ENCODE measurements at regions not wholly inside any gene's neighbourhood (a gene's known extent, or its start where the extent isn't known, plus 50 kb on each side); places are given as distances from the start of the nearest gene placed in this dataset.

GRCh38 chr2:156017341-156017885 is 315.1 kb downstream of the NR4A2 start:
- no peaks in the 10 kb centered on the region for H3K36me3 ChIP-seq
- no peak overlapping the region for H3K4me3 ChIP-seq
- TF ChIP-seq POLR2A (IDR thresholded peaks at IDR 0.05) (no peak), EP300 (IDR thresholded peaks at IDR 0.05) (no peak), CTCF (IDR thresholded peaks at IDR 0.05) (no peak)
- H3K27ac ChIP-seq: no peak overlapping the region
- H3K4me1 ChIP-seq (ENCODE audit: insufficient read depth): no peaks in the 10 kb centered on the region
- no peaks in the 10 kb centered on the region for H3K9me3 ChIP-seq
- H3K27me3 ChIP-seq: no peaks in the 10 kb centered on the region
- no peak for DNase-seq
- intact Hi-C loops (cut with DNase I): no loop called here
- WGBS, 3 donors: 22 to 35% (median 28%) methylated on average over 1 of the region's 1 CpG

GRCh38 chr2:156009293-156009692 is 323.2 kb downstream of the NR4A2 start:
- Histone ChIP-seq H3K27ac (no peak overlapping the region), H3K36me3 (no peaks in the 10 kb centered on the region), H3K4me3 (no peak overlapping the region), H3K27me3 (no peaks in the 10 kb centered on the region), H3K9me3 (peaks cover 0 to 3% of the 10 kb centered on the region in 2 donors), H3K4me1 (ENCODE audit: insufficient read depth) (no peaks in the 10 kb centered on the region)
- intact Hi-C loops (cut with DNase I): loop anchor here in 1 of 4 donors (5.0 kb wide), 1 partner anchor 418 kb away; no protein-coding TSS in a partner anchor
- WGBS, 3 donors: 86 to 90% (median 88%) methylated on average over 2 of the region's 2 CpGs
- no peak for DNase-seq
- TF ChIP-seq EP300 (IDR thresholded peaks at IDR 0.05) (no peak), POLR2A (IDR thresholded peaks at IDR 0.05) (no peak), CTCF (IDR thresholded peaks at IDR 0.05) (no peak)

- no peaks in the 10 kb centered on the region for H3K36me3 ChIP-seq
- H3K27me3 ChIP-seq: no peaks in the 10 kb centered on the region
- TF ChIP-seq POLR2A (IDR thresholded peaks at IDR 0.05) (no peak), CTCF (IDR thresholded peaks at IDR 0.05) (no peak), EP300 (IDR thresholded peaks at IDR 0.05) (no peak)
- intact Hi-C loops (cut with DNase I): loop anchor here in 1 of 4 donors (5.0 kb wide), 1 partner anchor 420 kb away; no protein-coding TSS in a partner anchor
- H3K27ac ChIP-seq: no peak overlapping the region
- peaks cover 0 to 3% of the 10 kb centered on the region in 2 donors for H3K9me3 ChIP-seq
- H3K4me3 ChIP-seq: no peak overlapping the region
- no peaks in the 10 kb centered on the region for H3K4me1 ChIP-seq (ENCODE audit: insufficient read depth)
- WGBS, 3 donors: 91 to 98% (median 92%) methylated on average over 16 to 17 of the region's 17 CpGs
- no peak for DNase-seq
Measured at GRCh38 chr2:156006721-156007618, 325.6 kb downstream of the NR4A2 start.

GRCh38 chr2:156005999-156006712 is 326.4 kb downstream of the NR4A2 start:
- intact Hi-C loops (cut with DNase I): loop anchor here in 1 of 4 donors (5.0 kb wide), 1 partner anchor 421 kb away; no protein-coding TSS in a partner anchor
- TF ChIP-seq CTCF (IDR thresholded peaks at IDR 0.05) (no peak), EP300 (IDR thresholded peaks at IDR 0.05) (no peak), POLR2A (IDR thresholded peaks at IDR 0.05) (no peak)
- Histone ChIP-seq H3K27ac (no peak overlapping the region), H3K4me1 (ENCODE audit: insufficient read depth) (no peaks in the 10 kb centered on the region), H3K9me3 (no peaks in the 10 kb centered on the region), H3K27me3 (no peaks in the 10 kb centered on the region), H3K4me3 (no peak overlapping the region), H3K36me3 (no peaks in the 10 kb centered on the region)
- 94 to 98% (median 94%) methylated on average over 2 to 3 of the region's 3 CpGs for WGBS, 3 donors
- DNase-seq: no peak

Measured in ovary (tissue), 7 donors.